22Rv1 (cell line): ENCODE measurements at regions not wholly inside any gene's neighbourhood (a gene's known extent, or its start where the extent isn't known, plus 50 kb on each side); places are given as distances from the start of the nearest gene placed in this dataset.

Experiments
- H3K27ac ChIP-seq: fragments of 450-650 bp; 2 replicates; pipeline ENCODE4 v1.5.1; 2017
- CTCF ChIP-seq: fragments of 450-650 bp; IDR thresholded peaks from 2 replicates; pipeline ENCODE4 v1.5.1; 2017; ENCODE audit warnings: mild to moderate bottlenecking
- ZFX ChIP-seq: fragments of 450-650 bp; IDR thresholded peaks from 2 replicates; pipeline ENCODE4 v1.6.1; 2017; ENCODE audit warnings: antibody characterized with exemption, borderline replicate concordance

GRCh38 chr17:74015990-74016389, 187.5 kb upstream of the RPL38 start:
- H3K27ac ChIP-seq = no peak overlapping the region
- TF ChIP-seq CTCF = no peak
- no peak for TF ChIP-seq ZFX

- no peak for TF ChIP-seq ZFX
- no peak for TF ChIP-seq CTCF
- no peak overlapping the region for H3K27ac ChIP-seq
These were observed 187.0 kb upstream of the RPL38 start for GRCh38 chr17:74016461-74016860.

- TF ChIP-seq ZFX (no peak), CTCF (no peak)
These were observed 186.0 kb upstream of the RPL38 start for GRCh38 chr17:74017466-74017865.

GRCh38 chr17:74018115-74018514, 185.4 kb upstream of the RPL38 start:
- H3K27ac ChIP-seq = no peak overlapping the region
- TF ChIP-seq CTCF = no peak
- no peak for TF ChIP-seq ZFX

More at GRCh38 chr17:74017466-74017865, 186.0 kb upstream of the RPL38 start:
- no peak overlapping the region for H3K27ac ChIP-seq

- TF ChIP-seq CTCF = no peak
- no peak for TF ChIP-seq ZFX
- no peak overlapping the region for H3K27ac ChIP-seq
These were observed 184.2 kb upstream of the RPL38 start for GRCh38 chr17:74019271-74019670.

- no peak overlapping the region for H3K27ac ChIP-seq
- TF ChIP-seq CTCF = no peak
- TF ChIP-seq ZFX = no peak
These were observed 183.6 kb upstream of the RPL38 start for GRCh38 chr17:74019860-74020259.

DNA sequence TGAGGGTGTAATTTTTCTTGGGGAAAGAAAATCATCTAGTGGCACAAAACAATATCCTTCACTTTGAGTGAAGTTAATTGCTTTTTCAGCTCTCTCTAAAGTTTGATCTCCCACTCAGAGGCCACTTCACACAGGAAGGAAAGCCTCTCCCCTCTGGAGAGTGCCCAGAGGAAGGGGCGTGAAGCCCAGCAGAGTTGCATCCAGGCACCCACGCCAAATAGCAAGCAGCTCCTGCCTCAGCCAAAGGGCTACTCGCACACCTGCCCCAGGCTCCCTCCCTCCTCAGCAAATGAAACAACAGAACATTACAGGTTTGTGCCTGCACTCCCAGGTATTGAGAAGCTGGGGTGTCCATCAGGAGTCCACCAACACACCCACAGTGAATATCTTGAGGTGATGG, 183.0 kb upstream of the RPL38 start:
- TF ChIP-seq ZFX (no peak), CTCF (no peak)
- no peak overlapping the region for H3K27ac ChIP-seq
